Activated naive CD8-positive, alpha-beta T cell treated with anti-CD3 and anti-CD28 coated beads, Interleukin-2, amount 10 ng/mL, durations not matched to agents 7 days and 5 days (primary cell): ENCODE measurements at regions not wholly inside any gene's neighbourhood (a gene's known extent, or its start where the extent isn't known, plus 50 kb on each side); places are given as distances from the start of the nearest gene placed in this dataset.

ENCODE experiments used
- ATAC-seq: fragments of 150-1000 bp; cut with Tn5 transposase; one replicate; pipeline ENCODE4 v1.10.0; 2021; ENCODE audit warnings: low read depth, moderate library complexity
- POLR2A ChIA-PET: fragments of 350-600 bp; sonication (Branson Sonifier 250); formaldehyde crosslinking; loops from one replicate; lab custom pipeline; 2021; ENCODE audit warnings: antibody characterized with exemption; lab: Charles Lee
- DNase-seq: peaks from one replicate; pipeline ENCODE4 v3.0.0; 2021
- H3K27ac Mint-ChIP-seq: one replicate; pipeline ENCODE4 v1.8.0; 2022; ENCODE audit warnings: mild to moderate bottlenecking, mixed read lengths
- H3K27me3 Mint-ChIP-seq: one replicate; pipeline ENCODE4 v1.8.0; 2022; ENCODE audit warnings: mild to moderate bottlenecking, moderate library complexity, mixed read lengths
- H3K36me3 Mint-ChIP-seq: one replicate; pipeline ENCODE4 v1.8.0; 2021; ENCODE audit warnings: mild to moderate bottlenecking, mixed read lengths
- H3K4me1 Mint-ChIP-seq: one replicate; pipeline ENCODE4 v1.8.0; 2021; ENCODE audit warnings: mixed read lengths
- H3K4me3 Mint-ChIP-seq: one replicate; pipeline ENCODE4 v1.8.0; 2022; ENCODE audit warnings: mild to moderate bottlenecking, moderate library complexity, mixed read lengths
- H3K9me3 Mint-ChIP-seq: one replicate; pipeline ENCODE4 v1.8.0; 2021; ENCODE audit warnings: mixed read lengths

DNA sequence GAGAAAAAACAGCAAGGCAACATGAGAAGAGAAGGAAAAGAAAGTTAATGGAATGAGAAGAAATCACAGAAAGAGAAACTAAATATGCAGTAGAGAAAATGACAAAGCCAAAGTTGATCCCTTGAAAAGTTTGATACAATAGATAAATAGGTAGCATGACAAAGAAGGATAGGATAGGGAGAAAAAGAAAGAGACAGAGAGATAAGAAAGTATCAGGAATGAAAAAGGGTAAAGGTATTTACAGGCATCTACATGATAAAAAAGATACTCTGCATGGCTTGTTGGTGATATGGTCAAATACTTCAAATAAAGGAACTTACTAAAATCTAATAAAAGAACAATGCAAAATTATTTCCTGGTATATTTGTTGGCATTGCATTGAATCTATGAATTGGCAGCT is 185.5 kb upstream of the TECRL start:
- Mint-ChIP-seq H3K4me1 (no peaks in the 10 kb centered on the region), H3K27ac (no peak overlapping the region), H3K4me3 (no peak overlapping the region), H3K9me3 (no peaks in the 10 kb centered on the region), H3K36me3 (no peaks in the 10 kb centered on the region), H3K27me3 (no peaks in the 10 kb centered on the region)
- POLR2A ChIA-PET, result no interaction called here
- ATAC-seq (no peak), DNase-seq (no peak)

DNA sequence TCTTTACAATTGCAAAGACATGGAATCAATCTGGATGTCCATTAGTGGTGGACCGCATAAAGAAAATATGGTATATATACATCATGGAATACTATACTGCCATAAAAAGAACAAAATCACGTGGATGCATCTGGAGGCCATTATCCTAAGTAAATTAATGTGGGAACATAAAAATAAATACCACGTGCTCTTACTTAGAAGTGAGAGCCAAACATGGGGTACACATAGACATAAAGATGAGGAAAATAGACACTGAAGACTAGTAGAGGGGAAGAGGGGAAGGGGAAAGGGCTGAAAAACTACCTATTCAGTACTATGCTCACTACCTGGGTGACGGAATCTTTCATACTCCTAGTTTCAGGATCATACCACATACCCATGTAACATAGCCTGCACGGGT is 179.3 kb upstream of the TECRL start:
- DNase-seq (no peak), ATAC-seq (no peak)
- H3K27ac Mint-ChIP-seq, result no peak overlapping the region
- no peaks in the 10 kb centered on the region for H3K9me3 Mint-ChIP-seq
- no peaks in the 10 kb centered on the region for H3K27me3 Mint-ChIP-seq
- no peak overlapping the region for H3K4me3 Mint-ChIP-seq
- POLR2A ChIA-PET, result no interaction called here
- no peaks in the 10 kb centered on the region for H3K4me1 Mint-ChIP-seq
- no peaks in the 10 kb centered on the region for H3K36me3 Mint-ChIP-seq

DNA sequence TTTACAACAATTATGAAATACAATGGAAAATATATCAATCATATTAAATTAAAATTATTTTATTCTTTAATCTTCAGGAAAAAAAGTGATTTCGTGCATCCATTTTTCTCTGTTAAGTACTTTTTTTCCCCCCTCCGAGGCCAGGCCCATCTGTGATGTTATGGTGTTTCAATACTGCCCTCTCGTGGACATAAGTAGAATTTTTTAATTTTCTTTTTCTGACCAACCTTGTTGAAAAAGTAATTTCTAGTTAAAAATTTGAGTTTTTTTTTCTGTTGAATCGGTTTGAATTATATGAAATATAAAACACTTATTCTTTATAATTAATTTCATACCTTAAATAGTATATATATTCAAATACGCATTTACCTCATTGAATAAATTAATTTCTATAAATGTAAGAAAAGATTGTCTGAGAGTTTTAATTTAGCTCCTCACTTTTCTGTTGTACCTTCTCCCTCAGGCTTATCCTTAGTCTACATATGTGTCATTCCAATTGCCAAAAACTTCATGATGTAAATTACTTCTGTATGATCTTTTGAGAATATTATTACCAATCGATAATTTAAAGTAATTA is 175.8 kb upstream of the TECRL start:
- Mint-ChIP-seq H3K9me3 (no peaks in the 10 kb centered on the region), H3K27ac (no peak overlapping the region), H3K27me3 (no peaks in the 10 kb centered on the region), H3K36me3 (no peaks in the 10 kb centered on the region), H3K4me1 (no peaks in the 10 kb centered on the region), H3K4me3 (no peak overlapping the region)
- no peak for ATAC-seq
- POLR2A ChIA-PET, result no interaction called here
- DNase-seq, result no peak

DNA sequence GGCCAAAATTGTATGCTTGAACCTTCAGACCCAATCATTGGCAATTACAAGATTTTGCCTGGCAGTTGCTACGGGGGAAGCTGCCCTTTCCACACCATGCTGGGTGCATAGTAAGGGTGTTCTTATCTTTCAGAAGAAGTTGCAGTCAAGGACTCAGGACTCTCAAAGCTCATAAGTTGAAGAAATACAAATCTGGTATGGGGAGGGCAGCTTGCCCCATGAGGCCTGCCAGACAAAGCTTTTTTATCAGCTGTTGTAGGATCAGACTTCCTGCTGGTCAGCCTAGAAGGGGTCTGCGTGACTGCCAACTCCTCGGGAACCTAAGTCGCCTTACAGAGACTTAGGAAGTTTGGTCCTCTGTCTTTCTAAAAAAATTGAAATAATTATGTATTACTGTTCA is 174.9 kb upstream of the TECRL start:
- DNase-seq, result no peak

DNA sequence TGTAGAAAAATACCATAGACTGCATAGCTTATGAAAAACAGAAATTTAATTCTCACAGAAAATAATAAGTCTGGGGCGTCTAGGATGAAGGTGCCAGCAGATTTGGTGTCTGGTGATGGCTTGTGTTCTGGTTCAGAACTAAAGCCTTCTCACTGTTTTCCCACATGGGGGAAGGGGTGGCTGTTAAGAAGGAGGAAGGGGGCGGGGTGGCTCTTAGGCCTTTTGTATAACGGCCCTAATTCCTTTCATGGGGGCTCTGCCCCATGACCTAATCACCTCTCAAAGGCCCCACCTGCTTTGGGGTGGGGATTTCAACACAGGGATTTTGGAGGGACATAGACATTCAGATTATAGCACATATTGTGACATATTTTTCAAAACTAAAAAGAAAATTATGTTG is 173.2 kb upstream of the TECRL start:
- Mint-ChIP-seq H3K27me3 (no peaks in the 10 kb centered on the region), H3K4me3 (no peak overlapping the region), H3K9me3 (no peaks in the 10 kb centered on the region), H3K27ac (no peak overlapping the region), H3K4me1 (no peaks in the 10 kb centered on the region), H3K36me3 (no peaks in the 10 kb centered on the region)
- POLR2A ChIA-PET, result no interaction called here
- ATAC-seq, result no peak
- DNase-seq, result no peak

More for the DNA sequence above, 174.9 kb upstream of the TECRL start:
- H3K4me1 Mint-ChIP-seq, result no peaks in the 10 kb centered on the region
- no peaks in the 10 kb centered on the region for H3K27me3 Mint-ChIP-seq
- H3K36me3 Mint-ChIP-seq, result no peaks in the 10 kb centered on the region
- no peaks in the 10 kb centered on the region for H3K9me3 Mint-ChIP-seq
- H3K4me3 Mint-ChIP-seq, result no peak overlapping the region
- POLR2A ChIA-PET, result no interaction called here
- no peak for ATAC-seq
- H3K27ac Mint-ChIP-seq, result no peak overlapping the region

DNA sequence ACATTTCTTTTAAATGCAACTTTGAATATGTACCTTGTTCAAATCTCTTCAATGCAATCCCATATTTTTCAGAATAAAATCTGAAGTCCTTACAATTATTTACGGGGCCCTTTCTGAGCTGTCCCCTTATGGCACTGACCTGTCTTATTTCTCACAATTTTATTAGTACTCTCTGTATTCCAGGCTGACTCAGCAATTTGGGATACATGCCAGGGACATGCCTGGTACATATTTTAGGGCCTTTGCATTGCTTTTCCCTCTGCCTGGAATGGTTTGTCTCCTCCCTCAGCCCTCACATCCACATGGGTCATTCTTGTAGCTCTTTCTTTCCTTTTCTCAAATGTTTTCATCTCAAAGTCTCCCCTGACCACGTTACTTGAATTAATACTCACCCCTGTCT is 172.2 kb upstream of the TECRL start:
- POLR2A ChIA-PET, result no interaction called here
- ATAC-seq (no peak), DNase-seq (no peak)
- Mint-ChIP-seq H3K36me3 (no peaks in the 10 kb centered on the region), H3K27ac (no peak overlapping the region), H3K4me1 (no peaks in the 10 kb centered on the region), H3K4me3 (no peak overlapping the region), H3K9me3 (no peaks in the 10 kb centered on the region), H3K27me3 (no peaks in the 10 kb centered on the region)

DNA sequence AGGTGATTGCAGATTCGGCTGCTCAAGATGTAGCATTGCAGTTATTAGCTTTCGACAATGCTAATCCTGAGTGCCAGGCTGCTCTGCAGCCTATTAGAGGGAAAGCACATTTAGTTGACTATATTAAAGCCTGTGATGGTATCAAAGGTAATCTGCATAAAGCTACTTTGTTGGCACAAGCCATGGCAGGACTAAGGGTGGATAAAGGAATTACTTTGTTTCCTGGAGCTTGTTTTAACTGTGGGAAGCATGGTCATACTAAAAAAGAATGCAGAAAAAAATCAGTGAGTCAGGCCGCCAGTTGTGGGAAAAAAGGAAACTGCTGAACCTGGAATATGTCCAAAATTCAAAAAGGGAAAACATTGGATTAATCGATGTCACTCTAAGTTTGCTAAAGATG is 154.9 kb upstream of the TECRL start:
- no peaks in the 10 kb centered on the region for H3K27me3 Mint-ChIP-seq
- no peak for DNase-seq
- POLR2A ChIA-PET, result no interaction called here
- no peak overlapping the region for H3K4me3 Mint-ChIP-seq
- H3K27ac Mint-ChIP-seq, result no peak overlapping the region
- H3K4me1 Mint-ChIP-seq, result no peaks in the 10 kb centered on the region
- no peaks in the 10 kb centered on the region for H3K36me3 Mint-ChIP-seq
- peaks cover 3% of the 10 kb centered on the region for H3K9me3 Mint-ChIP-seq
- ATAC-seq, result no peak

DNA sequence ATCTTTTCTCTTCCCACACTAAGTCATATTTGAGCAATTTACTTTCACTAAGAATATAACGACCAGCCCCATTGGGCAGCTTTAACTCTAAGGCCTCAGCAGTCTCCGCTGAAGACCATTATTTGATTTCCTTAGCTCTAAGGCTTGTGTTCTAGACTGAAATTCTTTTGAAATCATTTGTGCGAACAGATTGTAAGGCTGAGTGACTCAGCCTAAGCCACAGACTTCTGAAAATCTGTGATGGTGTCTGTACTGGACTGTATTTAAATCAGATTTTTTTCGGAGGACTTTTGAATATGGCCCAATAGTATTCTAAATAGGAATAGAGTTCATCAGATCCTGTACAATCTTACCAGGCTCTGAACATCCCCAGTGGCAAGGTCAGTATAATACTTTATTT is 150.3 kb upstream of the TECRL start:
- DNase-seq (no peak), ATAC-seq (no peak)
- POLR2A ChIA-PET, result no interaction called here
- Mint-ChIP-seq H3K9me3 (peaks cover 3% of the 10 kb centered on the region), H3K27me3 (no peaks in the 10 kb centered on the region), H3K27ac (no peak overlapping the region), H3K4me1 (no peaks in the 10 kb centered on the region), H3K36me3 (no peaks in the 10 kb centered on the region), H3K4me3 (no peak overlapping the region)

DNA sequence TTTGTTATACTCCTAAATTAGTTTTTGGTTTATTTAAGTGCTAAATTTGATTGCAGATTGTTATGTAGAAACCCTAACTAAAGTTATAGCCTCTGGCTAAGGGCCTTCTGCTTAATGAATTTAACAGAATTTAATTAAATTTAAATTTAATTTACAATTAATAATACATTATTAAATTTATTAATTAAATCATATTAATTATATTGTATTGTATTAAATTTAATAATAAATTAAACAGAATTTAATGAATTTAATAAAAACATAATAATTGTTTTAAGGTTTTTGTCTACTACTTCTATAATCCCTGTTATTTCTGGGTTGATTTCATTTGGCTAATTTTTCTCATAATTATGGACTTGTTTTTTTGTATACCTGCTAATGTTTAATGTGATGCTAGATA is 141.9 kb upstream of the TECRL start:
- H3K27ac Mint-ChIP-seq, result no peak overlapping the region
- H3K4me3 Mint-ChIP-seq, result no peak overlapping the region
- DNase-seq (no peak), ATAC-seq (no peak)
- H3K36me3 Mint-ChIP-seq, result no peaks in the 10 kb centered on the region
- no peaks in the 10 kb centered on the region for H3K4me1 Mint-ChIP-seq
- POLR2A ChIA-PET, result no interaction called here
- no peaks in the 10 kb centered on the region for H3K27me3 Mint-ChIP-seq
- H3K9me3 Mint-ChIP-seq, result no peaks in the 10 kb centered on the region

DNA sequence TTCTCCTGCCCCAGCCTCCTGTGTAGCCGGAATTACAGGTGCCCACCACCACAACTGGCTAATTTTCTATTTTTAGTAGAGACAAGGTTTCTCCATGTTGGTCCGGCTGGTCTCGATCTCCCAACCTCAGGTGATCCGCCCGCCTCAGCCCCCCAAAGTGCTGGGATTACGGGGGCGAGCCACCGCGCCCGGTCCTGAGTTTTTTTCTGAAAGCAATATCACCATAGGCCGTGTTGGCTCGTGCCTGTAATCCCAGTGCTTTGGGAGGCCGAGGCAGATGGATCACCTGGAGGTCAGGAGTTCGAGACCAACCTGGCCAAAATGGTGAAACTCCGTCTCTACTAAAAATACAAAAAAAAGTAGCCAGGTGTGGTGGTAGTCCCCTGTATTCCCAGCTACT is 136.3 kb upstream of the TECRL start:
- Mint-ChIP-seq H3K27ac (no peak overlapping the region), H3K9me3 (no peaks in the 10 kb centered on the region), H3K4me3 (no peak overlapping the region), H3K27me3 (no peaks in the 10 kb centered on the region), H3K4me1 (no peaks in the 10 kb centered on the region), H3K36me3 (no peaks in the 10 kb centered on the region)
- POLR2A ChIA-PET, result no interaction called here
- ATAC-seq (no peak), DNase-seq (no peak)

DNA sequence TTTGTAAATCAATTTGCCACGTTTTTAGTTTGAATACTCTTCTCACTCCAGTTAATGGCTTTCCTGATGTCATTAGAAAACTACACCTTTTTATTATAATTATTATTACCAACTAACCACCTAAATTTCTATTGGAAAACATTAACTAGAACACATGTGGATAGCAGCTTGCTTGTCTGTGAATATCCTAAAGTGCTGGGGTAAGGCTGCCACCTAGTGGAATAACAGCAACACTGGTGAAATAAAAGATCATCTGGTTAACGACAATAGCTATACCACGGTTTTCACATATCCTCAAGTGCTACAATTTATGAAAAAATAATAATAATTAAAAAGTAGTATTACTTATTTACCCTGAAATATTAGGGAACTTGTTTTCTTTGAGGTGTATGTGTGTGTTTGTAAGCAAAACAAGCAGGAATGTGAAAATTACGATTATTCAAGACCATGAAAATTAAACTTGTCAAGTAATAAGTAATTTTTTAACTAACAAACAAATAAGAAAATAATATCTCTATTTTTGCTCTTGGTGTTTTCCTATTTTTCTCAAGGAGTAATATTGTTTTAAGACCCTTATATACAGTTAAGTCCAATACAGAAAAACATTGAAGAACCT is 130.1 kb upstream of the TECRL start:
- no peaks in the 10 kb centered on the region for H3K9me3 Mint-ChIP-seq
- H3K36me3 Mint-ChIP-seq, result no peaks in the 10 kb centered on the region
- no peaks in the 10 kb centered on the region for H3K27me3 Mint-ChIP-seq
- POLR2A ChIA-PET, result no interaction called here
- H3K4me3 Mint-ChIP-seq, result no peak overlapping the region
- H3K4me1 Mint-ChIP-seq, result no peaks in the 10 kb centered on the region
- DNase-seq (no peak), ATAC-seq (no peak)
- H3K27ac Mint-ChIP-seq, result no peak overlapping the region

DNA sequence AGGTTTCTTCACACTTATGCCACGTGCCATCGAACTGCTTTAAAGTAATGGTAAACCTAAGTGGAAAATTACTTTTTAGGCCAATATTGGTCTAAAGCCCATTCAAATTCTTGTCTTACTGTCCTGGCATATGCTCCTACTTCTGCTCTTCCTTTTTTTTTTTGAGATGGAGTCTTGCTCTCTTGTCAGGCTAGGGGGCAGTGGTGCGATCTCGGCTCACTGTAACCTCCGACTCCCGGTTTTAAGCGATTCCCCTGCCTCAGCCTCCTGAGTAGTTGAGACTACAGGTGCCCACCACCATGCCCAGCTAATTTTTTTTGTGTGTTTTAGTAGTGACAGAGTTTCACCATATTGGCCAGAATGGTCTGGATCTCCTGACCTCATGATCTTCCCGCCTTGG is 129.0 kb upstream of the TECRL start:
- Mint-ChIP-seq H3K36me3 (no peaks in the 10 kb centered on the region), H3K27ac (no peak overlapping the region), H3K4me1 (no peaks in the 10 kb centered on the region), H3K27me3 (no peaks in the 10 kb centered on the region), H3K4me3 (no peak overlapping the region), H3K9me3 (no peaks in the 10 kb centered on the region)
- DNase-seq (no peak), ATAC-seq (no peak)
- POLR2A ChIA-PET, result no interaction called here

DNA sequence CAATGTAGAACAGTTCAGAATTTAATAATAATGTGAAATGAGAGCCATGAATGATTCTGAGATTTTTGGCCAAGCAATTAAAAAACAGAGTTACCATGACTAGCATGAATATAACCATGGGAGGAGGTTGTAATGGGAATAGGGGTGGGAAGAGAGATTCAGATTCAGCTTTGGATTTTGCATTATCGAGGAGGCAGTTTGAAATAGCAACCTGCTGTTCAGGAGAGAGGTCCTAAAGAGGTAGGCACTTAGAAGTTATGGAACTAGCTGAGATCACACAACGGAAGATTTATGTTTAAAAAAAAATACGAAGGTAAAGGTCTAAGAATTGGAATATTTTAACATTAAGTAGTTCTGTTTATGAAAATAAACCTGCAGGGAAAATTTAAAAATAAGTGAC is 124.4 kb upstream of the TECRL start:
- Mint-ChIP-seq H3K9me3 (no peaks in the 10 kb centered on the region), H3K4me3 (no peak overlapping the region), H3K27ac (no peak overlapping the region), H3K36me3 (no peaks in the 10 kb centered on the region), H3K27me3 (no peaks in the 10 kb centered on the region), H3K4me1 (no peaks in the 10 kb centered on the region)
- ATAC-seq (no peak), DNase-seq (no peak)
- POLR2A ChIA-PET, result no interaction called here

DNA sequence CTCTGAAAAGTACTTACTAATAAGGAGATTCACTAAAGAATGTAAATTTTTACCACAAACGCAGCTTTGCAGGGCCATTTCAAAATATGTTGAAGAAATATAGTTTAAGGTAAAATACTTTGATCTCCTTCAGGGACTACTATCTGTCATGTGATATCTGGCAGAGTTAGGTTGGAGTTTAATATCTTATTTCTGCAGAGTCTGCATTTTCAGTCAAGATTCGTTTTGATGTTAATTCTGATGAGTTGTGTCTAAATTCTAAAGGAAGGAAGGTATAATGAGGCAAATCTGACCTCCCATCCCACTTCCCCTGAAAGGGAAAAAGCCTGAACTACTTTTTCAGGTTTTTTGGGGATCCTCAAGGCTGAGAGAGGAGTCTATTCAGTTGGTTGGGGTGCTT is 123.9 kb upstream of the TECRL start:
- Mint-ChIP-seq H3K4me3 (no peak overlapping the region), H3K36me3 (no peaks in the 10 kb centered on the region)
- POLR2A ChIA-PET, result no interaction called here

DNA sequence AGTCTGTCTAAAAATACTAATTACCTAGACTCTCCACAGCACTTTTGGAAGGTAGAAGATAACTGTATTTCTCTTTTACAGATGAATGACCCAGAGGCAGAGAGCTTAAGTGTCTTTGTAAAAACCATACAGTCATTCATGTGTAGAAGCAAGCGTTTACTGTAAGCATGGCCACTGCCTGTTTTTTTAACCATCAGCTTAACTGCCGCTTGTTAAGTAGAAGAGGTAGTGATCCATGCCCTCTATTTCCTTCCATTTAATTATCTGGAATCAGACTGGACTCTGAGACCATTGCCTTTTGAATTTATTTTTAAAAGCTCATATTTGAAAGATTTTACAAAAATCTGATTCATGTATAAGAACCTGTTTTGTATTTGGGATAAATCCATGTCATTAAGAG is 111.2 kb upstream of the TECRL start:
- no peak overlapping the region for H3K4me3 Mint-ChIP-seq
- no peak for ATAC-seq

More for the DNA sequence above, 123.9 kb upstream of the TECRL start:
- no peak overlapping the region for H3K27ac Mint-ChIP-seq
- no peaks in the 10 kb centered on the region for H3K4me1 Mint-ChIP-seq
- no peaks in the 10 kb centered on the region for H3K27me3 Mint-ChIP-seq
- ATAC-seq, result no peak
- no peak for DNase-seq
- H3K9me3 Mint-ChIP-seq, result no peaks in the 10 kb centered on the region

More for the DNA sequence above, 111.2 kb upstream of the TECRL start:
- no peak for DNase-seq
- H3K27me3 Mint-ChIP-seq, result no peaks in the 10 kb centered on the region
- H3K36me3 Mint-ChIP-seq, result no peaks in the 10 kb centered on the region
- H3K4me1 Mint-ChIP-seq, result no peaks in the 10 kb centered on the region
- POLR2A ChIA-PET, result no interaction called here
- peaks cover 1% of the 10 kb centered on the region for H3K9me3 Mint-ChIP-seq
- no peak overlapping the region for H3K27ac Mint-ChIP-seq
